Eye (tissue), 1 donor: ENCODE measurements at regions not wholly inside any gene's neighbourhood (a gene's known extent, or its start where the extent isn't known, plus 50 kb on each side); places are given as distances from the start of the nearest gene placed in this dataset.
"Not testable (repeated sequence)": the region's sequence is repeated elsewhere in the genome, so short reads cannot be mapped to it uniquely, and the experiment has no call there.

ENCODE experiments used
- DNase-seq: peaks from one replicate; pipeline ENCODE4 v3.0.0-alpha.2; 2015

DNA sequence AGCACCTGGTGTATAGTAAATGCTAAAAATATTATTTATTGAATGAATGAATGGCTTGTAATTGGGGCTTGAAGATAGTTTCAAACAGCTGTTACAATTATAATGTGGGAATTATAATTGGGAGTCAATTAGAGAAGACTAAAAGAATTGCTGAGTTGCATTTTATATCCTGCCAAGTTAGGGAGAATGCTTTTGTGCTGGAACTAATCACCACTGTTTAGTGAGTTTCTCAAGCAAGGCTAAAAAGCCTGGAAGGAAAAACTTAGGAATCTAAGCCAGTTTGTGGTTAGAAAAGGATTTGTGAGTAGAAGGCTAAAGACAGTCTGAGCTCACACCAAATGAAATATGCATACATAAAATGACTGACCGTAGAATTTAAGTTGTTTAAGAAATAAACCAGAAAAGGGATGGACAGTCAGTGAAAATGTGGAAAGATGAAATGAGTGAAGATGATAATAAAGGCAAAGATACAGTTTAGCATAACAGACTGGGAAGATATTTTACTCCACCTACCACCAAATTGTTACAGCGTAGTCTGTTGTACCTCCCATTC, 647.7 kb upstream of the FSHR start:
- DNase-seq: peak; percentile 37

DNA sequence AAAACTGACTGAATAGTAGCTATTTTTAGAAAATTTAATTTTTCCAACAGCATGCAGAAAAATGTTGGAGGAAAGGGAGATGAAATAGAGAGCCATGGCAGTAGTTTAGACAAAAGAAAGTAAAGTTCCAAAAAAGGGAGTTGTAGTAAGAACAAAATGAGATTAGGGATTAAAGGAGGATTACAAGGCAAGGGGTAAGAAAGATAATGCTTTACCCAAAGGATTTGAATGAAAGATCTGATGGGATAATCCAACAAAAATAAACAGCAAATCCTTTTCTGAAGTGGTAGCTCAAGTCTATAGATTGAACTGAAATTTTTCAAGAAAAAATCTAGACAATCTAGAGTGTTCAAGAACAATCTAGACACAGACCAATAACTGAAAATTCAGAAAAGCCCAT, 644.3 kb upstream of the FSHR start:
- DNase-seq: no peak

DNA sequence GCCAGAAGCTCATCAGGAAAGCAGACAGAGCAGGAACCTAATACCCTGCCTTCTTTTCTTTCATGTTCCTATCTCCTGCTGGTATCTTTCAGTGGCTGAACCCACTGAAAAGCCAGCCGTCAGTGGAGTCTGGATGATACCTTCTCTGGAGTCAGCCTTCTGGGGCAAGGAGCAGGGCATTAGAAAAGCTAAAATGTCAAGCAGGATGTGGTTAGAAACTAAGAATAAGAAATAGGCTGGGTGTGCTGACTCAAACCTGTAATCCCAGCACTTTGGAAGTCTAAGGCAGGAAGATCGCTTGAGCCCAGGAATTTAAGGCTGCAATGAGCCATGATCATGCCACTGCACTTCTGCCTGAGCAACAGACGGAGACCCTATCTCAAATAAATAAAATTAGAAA, 642.0 kb upstream of the FSHR start:
- DNase-seq: no peak

DNA sequence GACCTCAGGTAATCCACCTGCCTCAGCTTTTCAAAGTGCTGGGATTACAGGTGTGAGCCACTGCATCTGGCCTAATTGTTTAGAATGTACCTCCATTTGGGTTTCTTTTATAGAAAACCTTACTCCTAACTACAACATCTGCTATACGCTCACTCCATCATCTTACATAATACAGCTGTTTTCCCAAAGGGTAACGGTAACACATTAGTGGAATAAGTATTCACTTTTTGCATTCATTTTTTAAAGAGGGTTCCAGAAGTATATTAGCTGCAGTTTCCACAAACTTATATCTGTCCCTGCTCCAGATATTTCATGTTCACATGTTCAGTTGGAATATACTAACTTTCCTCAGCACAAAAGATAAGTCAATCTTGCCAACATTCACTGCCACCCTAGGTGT, 640.1 kb upstream of the FSHR start:
- DNase-seq: no peak

DNA sequence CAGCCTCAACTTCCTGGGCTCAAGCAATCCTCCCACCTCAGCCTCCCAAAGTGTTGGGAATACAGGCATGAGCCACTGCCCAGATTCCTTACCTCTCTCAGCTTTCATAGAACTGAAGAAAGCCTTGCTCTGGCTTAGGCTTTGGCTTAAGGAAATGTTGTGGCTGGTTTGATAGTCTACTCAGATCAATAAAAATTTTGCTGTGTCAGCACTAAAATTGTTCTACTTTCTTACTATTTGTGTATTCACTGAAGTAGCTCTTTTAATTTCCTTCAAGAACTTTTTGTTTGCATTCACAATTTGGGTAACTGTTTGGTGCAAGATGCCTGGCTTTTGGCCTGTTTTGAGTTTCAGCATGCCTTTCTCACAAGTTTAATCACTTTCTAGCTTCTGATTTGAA, 634.0 kb upstream of the FSHR start:
- DNase-seq: no peak

DNA sequence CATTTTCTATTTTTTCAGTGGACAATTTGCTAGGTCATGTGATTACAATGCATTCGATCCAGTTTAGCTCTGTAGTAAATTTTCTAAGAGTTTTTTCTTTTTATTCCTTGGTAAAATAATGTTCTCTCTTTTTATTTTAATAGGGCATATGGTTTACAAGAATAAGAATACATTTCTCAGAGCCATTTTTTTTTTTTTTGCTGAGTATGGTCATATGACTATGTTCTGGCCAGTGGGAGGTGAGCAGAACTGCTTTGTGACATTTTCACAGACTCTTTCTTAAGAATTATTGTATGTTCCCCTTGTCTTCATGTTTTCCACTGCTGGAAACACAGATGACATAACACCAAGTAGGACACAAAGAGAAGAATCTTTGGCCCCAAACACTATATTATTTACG, 626.6 kb upstream of the FSHR start:
- DNase-seq: no peak

DNA sequence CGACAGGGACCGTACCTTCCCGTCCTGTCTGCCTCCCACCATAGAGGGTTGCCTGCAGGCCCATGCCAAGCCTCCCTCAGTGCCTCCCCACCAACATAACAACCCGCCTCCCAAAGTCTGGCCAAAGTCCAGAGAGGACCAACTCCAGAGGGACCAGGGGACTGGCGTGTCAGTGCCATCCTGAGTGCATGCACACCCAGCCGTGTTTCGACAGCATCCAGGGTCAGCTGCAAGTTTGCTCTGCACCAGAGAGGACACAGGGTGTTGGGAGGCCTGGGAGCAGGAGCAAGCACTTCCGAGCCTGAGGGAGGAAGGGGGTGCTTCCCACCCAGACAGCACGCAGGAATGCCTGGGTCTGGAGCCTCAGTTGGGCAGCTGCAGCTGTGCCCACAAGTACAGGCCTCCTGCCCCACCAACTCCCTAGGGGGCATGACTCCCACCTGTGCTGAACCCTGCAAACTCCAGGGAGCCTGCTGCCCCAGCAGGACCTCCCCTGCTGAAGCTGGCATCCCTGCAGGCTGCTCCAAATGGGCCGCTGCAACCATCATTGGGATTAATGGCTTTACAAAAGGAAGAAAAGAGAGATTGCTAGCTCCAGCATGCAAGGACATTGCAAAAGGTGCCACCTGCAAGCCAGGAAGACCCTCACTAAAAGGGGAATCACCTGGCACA, 618.1 kb upstream of the FSHR start:
- no peak for DNase-seq

DNA sequence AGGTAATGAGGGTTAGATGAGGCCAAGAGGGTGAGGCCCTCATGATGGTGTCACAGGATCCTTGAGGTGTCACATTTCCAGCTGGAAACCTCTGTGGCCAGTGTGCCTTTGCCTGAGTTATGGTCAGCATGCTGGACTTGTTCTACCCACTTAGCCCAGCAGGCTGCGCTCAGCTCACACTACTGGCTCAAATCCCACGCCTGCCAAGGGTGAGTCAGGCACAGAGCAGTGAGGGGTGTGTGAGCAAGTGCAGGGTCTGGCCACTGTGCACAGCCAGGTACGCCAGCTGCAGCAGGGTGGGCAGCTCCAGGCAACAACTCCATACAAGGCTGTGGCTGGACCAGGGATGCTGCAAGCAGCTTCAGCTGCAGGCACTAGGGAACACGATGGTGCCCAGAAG, 616.6 kb upstream of the FSHR start:
- DNase-seq: peak; percentile 23

DNA sequence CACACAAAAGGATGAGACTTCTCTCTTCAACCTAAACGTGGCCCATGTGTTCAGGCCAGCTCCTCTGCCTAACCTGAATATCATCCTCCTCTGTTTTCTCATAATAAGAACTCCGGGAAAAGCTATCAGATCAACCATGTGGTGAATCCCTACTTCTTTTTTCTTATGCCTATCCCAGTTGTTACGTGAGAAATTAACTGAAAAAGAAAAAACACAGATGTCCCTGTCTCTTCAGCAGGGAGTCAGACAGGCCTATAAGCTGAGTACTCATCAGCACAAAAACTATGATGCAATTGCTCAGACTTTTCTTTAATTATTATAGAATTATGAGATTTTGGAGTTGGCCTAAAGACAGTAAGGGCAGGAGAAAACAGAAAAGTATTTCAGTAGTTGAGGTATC, 613.0 kb upstream of the FSHR start:
- no peak for DNase-seq

DNA sequence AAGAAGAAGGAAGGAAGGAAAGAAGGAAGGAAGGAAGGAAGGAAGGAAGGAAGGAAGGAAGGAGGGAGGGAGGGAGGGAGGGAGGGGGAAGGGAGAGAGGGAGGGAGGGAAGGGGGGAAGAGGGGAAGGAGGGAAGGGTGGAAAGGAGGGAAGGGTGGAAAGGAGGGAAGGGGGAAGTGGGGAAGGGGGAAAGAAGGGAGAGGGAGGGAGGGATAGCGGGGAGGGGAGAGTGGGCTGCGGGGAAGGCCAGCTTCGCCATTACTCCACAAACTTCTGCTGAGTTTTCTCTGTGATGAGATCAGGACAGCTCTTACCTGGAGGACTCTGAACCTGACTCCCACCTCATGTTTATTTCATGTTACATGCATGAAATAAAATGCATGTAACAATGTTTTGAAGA, 601.5 kb upstream of the FSHR start:
- no peak for DNase-seq

DNA sequence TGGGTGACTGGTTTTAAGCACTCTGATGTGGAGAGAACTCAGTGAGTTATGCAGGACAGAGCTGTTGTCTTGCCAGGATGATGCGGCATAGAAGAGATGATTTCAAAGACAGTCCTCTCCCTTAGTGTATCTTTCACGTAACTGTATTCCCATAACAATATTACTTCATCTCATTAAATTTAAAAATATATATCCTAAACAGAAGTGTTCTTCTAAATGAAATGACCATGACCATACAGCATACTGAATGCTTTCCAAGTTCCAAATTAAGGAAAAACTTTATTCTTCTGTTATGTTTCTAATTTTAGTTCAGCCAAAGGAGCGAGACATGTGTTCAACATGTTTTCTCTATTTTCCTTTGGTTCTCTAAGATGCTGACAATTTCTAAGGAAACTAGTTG, 600.1 kb upstream of the FSHR start:
- peak; percentile 2 for DNase-seq

DNA sequence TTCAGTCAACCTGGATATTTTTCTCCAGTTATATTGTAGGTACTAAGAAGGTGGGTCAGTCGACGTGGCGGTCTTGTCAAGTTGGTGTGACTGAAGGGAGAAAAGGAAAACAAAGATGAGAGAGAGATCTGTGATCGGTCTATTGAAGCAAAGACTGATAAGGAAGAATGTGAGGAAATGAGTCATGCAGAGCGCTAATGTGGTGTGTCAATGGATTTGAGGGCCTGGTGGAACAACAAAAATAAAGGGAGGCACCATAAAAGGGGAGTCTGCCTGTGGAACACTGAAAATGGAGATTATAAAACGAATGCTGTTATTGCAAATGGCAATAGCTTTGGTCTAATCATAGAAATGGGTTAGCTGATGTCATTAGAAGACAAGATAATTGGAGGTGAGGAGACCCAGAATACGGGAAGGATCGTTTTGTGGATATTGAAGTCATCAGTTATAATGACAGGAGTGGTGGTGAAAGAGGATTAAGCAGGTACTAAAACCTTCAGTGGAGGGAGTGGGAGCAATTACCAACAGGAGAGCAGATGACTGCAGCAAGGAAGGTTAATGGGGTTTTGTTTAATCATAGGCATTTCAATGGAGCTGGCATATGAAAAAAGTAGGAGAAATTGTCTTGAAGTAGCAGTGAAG, 599.1 kb upstream of the FSHR start:
- no peak for DNase-seq

DNA sequence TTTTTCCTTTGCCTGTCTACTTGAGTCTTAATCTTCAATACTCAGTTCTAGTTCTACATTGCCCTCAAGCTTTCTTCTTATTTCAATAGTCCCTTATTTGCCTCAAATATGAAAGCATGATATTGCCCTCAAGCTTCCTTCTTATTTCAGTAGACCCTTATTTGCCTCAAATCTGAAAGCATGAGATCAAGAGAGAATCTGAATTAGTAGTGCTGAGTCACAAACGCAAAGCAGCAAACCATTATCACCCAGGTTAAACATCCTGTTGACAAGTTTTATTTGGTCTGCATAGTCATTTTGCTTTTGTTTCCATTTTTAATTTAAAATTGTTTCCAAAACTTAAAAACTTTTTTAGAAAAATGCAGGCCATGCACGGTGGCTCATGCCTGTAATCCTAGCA, 583.3 kb upstream of the FSHR start:
- DNase-seq: no peak

DNA sequence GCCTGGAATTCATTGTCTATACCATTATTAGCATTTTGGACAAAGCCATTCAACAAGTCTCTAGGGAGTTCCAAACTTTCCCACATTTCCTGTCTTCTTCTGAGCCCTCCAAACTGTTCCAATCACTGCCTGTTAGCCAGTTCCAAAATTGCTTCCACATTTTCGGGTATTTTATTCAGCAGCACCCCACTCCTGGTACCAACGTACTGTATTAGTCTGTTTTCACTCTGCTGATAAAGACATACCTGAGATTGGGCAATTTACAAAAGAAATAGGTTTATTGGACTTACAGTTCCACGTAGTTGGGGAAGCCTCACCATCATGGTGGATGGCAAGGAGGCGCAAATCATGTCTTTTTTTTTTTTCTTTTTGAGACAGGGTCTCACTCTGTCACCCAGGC, 578.6 kb upstream of the FSHR start:
- not testable (repeated sequence) for DNase-seq

DNA sequence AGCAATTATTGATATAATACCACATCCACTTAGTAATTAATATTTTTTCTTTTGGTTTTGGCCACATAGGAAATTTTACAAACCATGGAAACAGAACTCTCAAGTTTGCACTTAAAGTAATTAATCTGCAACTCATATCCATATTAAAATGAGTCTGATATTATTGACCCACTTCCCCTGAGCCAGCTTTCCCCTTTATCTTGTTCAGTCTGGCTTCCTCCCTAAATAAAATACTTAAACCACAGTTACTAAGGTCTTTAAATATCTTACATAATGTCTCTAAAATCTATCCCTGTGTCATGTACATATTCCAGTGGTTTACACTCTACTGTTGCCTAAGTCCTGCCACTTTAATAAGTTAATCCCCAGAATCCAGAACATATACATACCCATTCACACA, 564.9 kb upstream of the FSHR start:
- no peak for DNase-seq

DNA sequence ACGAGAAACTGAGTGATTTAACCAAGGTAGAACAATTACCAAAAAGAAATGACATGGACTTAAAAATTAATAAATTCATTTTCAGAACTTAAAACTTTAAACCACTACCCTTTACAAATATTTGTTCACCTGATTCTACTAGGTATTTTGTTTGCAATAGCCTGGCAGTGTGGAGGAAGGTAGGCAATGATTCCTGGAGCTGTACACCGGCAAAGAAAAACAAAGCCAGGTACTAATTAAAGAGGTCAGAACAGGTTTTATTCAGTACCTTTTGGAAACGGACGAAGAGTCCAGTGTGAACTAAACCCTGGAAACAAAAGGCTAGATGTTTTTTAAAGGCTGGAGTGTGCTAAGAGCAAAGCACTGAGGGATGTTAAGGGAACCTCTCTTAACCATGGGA, 561.3 kb upstream of the FSHR start:
- no peak for DNase-seq

DNA sequence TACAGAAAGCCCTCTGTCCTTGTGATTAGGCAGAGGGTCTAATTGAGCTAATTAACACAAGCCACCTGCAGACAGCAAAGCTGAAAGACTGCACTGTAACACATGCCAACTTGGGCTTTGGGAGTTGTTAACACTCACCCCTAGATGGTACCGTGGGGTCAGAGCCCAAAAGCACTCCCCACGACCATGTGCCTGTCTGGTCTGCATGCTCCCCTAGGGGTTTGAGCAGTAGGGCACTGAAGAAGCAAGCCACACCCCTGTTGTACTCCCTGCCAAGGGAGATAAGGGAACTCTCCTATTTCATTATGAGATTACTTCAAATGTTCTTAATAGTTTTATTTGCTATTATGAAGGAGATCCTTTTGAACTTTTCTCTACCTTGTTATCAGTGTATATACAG, 560.1 kb upstream of the FSHR start:
- no peak for DNase-seq

DNA sequence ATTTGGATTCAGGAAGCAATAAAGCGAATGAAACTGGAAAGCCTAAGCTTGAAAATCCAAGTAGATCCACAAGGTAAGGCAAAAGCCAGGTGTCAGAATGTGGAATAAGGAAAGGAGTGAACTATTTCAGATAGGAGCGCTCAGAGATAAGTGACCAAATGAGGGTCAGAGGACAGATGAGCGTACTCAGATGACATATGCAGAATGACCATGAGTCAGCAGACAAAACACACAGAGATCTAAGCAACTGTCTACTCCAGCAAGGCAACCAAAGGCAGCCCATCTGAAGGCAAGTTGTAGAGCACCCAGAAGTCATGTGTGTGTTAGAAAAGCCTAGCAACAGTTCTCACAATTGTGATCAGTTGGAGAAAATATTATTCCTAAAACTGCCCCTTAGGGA, 548.4 kb upstream of the FSHR start:
- no peak for DNase-seq

DNA sequence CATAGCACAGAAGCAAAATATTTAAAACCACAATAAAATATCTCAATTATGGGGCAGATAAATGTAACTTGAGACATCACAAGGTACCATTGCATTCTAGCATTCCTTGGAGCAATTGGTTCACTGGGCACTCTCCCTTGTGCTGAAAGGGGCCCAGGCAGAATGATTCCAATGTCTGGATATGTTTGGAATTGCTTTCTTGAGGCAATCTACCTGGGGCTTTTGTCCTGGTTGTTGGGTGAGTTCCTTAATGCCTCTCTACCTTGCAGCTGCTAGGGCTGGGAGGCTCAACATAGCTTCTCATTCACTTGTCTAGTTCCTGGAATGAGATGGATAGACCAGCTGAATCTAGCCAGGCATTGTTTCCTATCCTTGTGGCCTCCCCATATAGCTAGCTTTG, 539.6 kb upstream of the FSHR start:
- DNase-seq: no peak

DNA sequence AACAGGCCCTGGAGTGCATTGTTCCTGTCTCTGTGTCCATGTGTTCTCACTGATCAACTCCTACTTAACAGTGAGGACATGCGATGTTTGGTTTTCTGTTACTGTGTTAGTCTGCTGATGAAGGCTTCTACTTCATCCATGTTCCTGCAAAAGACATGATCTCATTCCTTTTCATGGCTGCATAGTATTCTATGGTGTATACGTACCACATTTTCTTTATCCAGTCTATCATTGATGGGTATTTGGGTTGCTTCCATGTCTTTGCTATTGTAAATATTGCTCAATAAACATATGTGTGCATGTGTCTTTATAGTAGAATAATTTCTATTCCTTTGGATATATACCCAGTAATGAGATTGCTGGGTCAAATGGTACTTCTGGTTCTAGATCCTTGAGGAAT, 537.7 kb upstream of the FSHR start:
- not testable (repeated sequence) for DNase-seq

DNA sequence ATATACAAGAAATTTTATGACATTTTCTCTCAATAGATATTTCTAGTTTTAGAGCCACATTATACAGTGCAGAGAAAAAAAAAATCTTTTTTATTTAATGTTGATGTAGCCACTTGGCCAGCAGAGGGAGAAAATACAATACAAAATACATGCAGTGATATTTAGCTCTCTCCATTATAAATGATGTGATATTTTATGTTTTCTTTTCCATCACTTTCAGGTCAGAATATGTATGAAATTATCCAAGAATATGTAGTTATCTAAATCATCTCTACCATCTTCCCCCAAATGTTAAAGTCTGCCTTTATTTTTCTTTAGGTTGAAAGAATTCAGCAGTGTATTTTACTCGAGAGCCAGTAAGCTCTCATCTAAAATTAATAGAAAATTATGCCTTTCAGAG, 533.6 kb upstream of the FSHR start:
- DNase-seq: peak; percentile 48

DNA sequence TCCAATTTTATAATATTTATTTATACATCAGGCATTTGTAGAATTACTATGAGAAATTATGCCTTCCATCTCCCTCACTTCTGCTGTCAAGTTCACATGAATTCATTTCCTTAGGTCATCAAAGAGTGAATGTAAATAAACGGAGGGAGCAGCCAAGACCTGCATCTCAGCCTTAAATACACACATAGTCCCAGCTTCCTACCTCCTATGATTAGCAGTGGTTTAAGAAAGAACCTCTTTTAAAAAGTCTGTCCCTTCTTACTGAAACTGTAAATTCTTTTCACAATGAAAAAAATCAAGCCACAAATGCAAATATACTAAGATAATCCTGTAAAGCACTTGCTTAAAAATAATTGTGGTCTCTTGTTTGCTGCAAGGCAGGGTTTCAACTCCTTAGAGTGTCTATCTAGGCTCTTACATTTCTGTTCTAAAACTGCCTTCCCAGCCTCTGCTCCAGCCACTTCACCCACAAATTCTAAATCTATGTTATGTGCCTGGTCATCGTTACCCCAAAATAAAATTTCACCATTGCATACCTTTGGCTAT, 532.7 kb upstream of the FSHR start:
- DNase-seq: no peak

DNA sequence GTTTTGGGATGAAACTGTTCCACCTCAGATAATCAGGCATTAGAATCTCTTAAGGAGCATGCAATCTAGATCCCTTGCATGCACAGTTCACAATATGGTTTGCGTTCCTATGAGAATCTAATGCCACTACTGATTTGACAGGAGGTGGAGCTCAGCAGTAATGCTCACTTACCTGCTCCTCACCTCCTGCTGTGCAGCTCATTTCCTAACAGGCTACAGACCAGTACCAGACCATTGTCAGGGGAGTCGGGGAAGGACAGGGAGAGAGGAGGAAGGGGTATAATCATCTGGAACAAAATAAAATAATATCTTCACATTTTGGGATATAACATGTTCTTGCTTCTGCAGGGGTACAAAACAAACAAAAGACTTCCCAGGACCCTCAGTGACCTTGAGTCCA, 532.0 kb upstream of the FSHR start:
- DNase-seq: no peak

DNA sequence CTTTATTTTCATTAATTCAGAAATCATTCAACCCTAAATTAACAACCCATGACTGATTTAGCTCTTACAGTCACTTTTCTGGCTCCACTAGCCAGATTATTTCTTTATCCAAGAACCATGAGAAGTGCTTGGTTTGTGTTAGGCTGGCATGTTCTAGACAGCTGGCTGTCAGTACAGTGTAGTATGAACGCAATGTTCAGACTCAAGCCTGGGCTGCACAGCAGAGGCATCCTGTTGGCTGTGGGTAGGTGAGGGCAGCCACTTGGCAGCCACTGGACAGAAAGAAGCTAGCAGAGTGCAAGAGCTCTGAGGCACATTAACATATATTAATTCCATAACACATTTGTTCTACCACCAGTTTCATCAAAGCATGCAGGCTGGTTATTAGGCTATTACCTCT, 522.9 kb upstream of the FSHR start:
- no peak for DNase-seq

DNA sequence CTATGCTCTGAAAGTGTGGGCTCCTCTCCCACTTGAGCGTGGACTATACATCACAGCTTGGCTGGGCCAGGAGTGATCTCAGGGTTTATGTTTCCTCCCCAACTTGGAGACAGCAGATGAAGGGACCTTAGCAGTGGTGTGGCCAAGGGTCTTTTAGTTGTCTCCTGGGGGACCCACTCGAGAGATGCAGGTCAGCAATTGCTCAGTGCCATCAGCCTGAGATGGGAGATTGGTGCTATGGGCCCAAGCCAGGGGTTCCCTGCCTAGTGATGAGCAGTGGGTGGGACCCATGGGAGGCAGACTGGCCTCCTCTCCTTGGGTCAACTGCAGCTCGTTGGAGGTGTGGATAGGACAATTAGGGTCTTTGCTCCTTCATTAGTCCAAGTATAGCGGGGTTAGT, 510.5 kb upstream of the FSHR start:
- no peak for DNase-seq
